ENCODE measurements at regions not wholly inside any gene's neighbourhood (a gene's known extent, or its start where the extent isn't known, plus 50 kb on each side); places are given as distances from the start of the nearest gene placed in this dataset.

DNA sequence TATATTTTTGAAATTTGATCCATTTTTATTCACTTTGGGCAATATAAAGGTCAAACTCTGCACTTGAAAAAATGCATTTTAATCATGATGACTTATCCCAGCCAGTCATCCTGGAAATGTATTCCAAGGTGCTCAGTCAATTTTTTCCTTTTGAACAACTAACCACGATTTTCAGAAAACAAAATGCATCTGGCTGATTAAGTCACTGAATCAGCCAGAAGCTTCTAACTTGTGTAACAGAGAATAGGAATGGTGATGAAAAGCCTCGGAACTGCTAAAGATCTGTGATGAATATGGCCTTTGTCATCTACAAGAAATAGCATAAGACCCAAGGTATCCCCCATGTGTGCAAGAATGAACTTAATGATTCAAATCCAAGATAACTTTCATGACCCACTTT lies 572.7 kb downstream of the EPHA4 start:
- no peak for FAIRE-seq
- no peak for DNase-seq (ENCODE audit: low spot score)

DNA sequence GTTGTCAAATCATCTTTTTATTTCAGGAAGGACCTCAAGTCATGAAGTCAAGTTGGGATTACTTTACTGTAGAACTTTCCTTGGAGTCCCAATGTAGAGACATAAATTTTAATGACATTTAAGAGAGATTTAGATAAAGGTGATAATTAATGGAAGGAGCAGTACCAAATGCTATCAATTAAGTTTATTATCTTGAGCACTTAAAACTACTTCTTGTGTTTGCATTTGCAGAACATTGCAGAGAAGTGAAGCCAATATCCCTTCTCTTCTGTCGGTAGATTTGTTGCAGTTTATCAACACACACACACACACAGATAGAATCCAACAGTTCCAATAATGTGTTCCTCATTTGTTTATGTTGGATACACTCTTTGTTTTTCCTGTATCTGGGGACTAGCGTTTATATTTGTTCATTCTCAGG lies 570.7 kb downstream of the EPHA4 start:
- DNase-seq (ENCODE audit: low spot score) = no peak
- FAIRE-seq = no peak

DNA sequence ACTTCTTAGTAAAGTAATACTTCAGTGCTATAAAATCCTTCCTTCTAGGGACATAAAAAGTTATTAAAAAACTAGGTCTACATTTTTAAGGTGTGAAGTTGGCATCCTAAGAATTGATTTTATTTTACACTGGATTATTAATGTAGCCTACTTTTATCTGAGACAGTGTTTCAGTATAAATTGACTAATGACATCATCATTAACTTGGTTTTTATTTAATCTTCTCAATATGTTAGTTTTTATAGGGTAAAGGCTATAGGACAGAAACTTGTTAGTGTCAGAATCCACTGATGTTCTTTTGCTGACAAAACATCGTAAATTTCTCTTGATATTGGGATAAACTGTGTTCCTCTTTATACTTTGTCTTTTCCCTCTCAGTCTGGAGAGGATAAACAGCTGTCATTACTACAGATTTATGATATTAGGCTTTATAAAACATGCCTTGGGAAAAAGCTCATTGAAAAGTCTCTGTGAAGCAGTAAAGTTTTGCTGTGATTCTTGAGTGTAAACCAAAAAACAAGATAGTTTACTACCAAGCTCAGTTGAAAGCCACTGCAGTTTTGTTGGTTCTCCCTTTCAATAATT lies 569.9 kb downstream of the EPHA4 start:
- FAIRE-seq (no peak), DNase-seq (ENCODE audit: low spot score) (no peak)

DNA sequence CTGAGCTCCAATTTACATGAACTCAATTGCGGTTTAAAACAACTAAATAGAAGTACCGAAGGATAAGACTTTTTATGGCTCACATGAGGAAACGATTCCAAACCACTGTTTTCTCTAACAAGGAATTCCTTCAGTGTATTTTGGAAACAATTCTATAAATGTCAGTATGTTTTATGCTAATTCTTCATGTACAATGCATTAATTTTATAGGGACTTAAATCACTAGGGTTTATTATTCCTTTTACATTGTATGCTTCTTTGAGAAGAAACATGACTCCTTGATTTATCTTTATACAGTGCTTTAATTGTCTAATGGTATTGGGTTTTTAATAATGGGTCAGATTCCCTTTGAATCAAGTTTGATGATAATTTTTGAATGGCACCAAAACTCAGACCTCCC lies 566.8 kb downstream of the EPHA4 start:
- DNase-seq (ENCODE audit: low spot score) (no peak), FAIRE-seq (no peak)

DNA sequence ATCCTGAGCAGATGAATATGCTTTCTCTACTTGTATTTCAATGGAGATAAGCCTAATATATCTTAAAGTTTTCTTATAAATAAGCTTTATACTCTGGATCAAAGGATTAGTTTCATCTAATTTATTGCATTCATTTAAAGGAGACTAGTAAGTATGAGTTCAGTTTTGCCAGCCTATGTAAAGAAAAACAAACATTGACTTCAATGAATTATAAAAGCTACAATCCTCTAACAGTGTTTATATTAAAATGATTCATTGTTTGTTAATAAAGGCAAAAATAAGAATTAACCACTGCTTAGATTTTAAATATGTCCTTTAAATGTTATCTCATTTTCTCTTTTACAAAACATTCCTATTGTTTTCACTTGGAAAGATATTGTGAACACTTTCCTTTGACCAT lies 566.0 kb downstream of the EPHA4 start:
- FAIRE-seq (no peak), DNase-seq (ENCODE audit: low spot score) (no peak)

DNA sequence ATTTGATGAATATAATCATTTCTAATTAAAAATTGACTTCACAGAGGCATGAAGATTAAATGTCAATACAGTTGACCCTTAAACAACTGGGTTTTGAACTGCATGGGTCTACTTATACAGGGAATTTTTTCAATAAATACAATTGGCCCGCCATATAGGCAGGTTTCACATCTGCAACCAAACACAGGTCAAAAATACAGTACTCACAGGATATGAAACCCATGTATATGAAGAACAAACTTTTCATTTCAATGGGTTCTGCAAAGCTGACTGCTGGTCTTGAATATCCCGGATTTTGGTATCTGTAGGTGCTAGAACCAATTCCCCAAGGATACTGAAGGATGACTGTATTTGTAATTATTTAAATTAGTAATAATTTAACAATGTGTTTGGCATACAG lies 555.6 kb downstream of the EPHA4 start:
- no peak for DNase-seq (ENCODE audit: low spot score)

DNA sequence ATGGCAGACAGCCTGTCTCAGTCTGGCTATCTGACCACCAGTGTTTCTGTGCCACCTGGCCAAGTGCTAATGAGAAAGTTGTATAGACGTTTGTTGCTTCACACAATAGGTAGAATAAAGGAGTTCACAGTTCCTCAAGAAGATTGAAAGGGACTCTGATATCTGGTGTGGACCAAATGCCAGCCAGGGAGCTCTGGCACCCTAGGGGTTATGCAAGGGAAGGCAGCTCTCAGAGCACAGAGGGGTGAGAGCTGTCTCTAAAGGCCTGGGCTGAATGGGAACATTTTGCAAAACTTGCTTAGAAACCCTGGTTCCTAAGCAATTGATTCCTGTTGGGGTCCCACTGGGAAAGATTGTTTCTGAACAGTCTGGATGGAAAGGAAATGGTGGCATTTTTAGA lies 553.8 kb downstream of the EPHA4 start:
- FAIRE-seq (no peak), DNase-seq (ENCODE audit: low spot score) (no peak)

More for the DNA sequence above, 555.6 kb downstream of the EPHA4 start:
- no peak for FAIRE-seq

DNA sequence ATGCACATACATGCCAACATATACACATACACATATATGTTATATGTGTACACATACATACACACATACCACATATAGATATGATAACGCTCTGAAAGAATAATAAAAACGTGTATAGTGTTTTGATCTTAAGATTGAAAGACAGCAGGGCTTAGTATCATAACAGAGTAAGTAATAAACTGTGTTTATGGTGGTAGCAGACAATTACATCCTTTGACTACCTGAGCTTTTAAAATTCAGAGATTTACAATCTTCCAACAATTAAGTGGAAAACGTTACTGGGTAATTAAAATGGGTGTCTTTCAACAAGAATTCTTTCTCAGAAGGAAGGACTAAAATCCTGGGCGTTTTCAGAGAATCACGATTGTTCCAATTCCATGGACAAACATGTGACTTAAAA lies 552.4 kb downstream of the EPHA4 start:
- no peak for FAIRE-seq
- DNase-seq (ENCODE audit: low spot score) = no peak

DNA sequence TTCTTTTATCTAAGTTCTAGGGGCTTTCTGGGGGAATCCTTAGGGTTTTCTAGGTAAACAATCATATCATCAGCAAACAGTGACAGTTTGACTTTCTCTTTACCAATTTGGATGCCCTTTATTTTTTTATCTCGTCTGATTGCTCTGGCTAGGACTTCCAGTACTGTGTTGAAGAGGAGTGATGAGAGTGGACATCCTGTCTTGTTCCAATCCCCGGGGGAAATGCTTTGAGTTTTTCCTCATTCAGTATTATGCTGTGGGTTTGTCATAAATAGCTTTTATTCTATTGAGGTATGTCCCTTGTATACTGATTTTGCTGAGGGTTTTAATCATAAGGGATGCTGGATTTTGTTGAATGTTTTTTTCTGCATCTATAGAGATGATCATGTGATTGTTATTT lies 549.5 kb downstream of the EPHA4 start:
- DNase-seq (ENCODE audit: low spot score) (no peak), FAIRE-seq (no peak)

DNA sequence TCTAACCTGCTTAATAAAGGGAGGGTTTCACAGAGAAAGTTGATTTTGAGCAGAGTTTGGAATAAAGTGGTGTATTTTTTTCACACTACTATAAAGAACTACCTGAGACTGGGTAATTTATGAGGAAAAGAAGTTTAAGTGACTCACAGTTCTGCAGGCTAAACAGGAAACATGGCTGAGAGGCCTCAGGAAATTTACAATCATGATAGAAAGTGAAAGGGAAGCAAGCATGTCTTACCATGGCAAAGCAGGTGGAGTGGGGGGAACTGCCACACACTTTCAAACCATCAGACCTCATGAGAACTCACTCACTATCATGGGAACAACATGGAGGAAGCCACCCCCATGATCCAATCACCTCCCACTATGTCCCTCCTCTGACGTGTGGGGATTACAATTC lies 546.7 kb downstream of the EPHA4 start:
- DNase-seq (ENCODE audit: low spot score) (no peak), FAIRE-seq (no peak)

DNA sequence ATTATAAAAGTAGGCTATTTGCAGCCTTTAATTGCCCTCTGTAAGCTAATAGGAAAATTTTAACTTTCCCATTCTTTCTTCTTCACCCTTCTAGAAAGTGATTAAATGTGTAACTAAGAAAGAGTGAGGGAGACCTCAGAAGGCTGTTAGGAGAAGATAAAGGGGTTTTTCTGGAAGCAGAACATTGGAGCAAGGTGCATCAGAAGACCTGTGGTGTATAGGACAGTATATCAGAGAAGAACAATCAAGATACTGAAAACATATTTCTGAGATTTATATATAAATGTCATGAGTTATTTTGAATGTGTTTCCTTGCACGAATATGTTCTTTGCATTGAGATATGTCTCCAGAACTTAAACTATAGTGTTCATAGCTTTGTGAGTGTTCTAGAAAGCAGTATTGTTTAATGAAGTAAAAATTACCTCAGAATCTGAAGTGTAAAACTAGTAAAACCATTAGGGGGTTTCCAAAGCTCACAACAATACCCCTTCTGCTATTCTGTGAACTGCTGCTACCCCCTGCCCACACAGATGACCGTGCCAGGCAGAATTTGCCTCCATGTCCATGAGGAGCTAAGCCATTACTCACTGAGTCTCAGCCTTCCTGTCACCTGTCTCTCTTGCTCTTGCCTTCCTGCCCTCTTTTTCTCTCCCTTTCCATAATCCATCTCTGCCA lies 537.9 kb downstream of the EPHA4 start:
- DNase-seq (ENCODE audit: low spot score) = no peak
- no peak for FAIRE-seq

DNA sequence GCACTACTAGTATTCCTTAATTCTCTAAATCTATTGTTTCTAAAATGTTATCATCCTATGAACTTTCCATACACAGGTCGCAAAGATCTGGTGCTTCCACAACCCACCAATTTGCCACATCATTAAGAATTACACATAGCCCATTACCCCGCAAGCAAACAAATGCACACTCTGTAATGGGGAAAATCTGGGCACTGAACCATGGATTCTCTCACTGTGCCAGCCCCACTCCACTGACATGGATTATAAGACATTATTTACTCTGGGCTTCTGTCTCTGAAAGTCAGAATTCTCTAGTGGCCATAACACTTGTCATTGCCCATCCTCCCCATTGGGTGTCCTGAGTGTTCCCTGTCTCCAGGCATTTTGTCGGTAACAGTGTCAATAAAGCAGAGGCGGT lies 537.1 kb downstream of the EPHA4 start:
- no peak for FAIRE-seq
- no peak for DNase-seq (ENCODE audit: low spot score)

DNA sequence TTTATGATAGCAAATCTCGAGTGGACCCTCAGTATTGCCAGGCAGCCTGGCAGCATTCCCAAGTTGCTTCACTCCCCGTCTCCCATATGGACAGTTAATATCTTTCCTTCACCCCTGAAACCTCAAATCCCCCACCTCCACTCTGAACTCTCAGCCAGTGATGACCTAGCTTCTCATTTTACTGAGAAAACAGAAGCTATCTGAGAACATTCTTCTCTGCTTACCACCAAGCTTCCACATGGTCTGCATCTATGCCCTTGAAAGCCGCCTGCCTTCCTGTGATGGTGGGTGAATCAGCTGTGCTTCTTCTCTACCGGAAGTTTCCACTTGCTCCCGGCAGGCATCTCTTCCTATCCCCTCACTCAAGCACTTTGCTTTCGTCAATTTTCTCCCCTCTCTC lies 529.2 kb downstream of the EPHA4 start:
- no peak for FAIRE-seq
- DNase-seq (ENCODE audit: low spot score) = no peak

DNA sequence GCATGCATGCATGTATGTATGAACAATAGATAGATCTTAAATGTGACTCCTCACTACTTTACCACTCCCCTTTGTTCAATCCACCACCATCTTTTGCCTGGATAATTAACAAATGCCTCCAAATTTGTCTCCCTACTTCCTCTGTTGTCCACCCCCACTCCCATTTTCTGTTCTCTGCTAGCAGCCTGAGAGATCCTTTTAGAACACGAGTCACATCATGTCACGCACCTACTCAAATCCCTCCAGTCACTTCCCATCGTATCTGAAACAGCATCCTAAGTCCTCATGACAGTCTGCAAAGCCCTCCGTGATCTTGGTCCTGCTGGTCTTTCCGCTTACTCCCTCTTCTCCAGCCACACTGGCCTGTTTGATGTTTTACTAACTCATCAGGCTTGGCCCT lies 527.3 kb downstream of the EPHA4 start:
- FAIRE-seq (no peak), DNase-seq (ENCODE audit: low spot score) (no peak)

DNA sequence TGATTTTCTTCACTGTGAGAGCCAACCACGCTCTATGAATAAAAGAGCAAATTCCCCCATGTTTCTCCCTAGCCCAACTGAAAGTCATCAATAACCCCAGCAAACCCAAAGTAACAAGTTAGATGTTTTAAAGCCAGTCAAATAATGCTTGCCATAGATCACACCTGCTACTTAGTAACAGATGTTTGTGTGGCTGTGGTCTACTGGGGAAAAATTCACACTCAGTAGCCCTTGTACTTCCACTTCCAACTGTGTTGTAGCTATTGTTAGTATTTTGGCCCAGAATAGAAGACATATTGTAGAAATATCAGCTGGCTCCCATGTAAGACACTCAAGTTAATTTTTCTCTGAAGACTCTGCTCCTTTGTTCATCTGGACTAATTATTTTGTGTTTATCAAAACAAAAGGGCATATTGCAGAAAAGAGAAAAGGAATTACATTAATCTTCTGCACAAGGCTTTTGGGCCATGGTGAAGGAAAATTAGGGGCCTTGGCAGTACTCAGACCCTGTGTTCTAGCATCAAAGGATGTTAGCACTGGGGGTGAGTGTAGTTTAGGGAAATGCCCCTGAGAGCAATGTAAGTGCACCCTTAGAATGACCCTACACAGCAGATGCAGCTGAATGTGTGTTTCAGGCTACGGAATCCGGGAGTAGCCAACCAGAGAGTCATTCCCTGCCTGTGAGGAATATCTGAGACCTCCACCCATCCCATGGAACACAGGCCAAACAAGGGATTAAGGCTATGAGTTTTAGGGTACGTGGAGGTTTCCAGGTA lies 521.9 kb downstream of the EPHA4 start:
- FAIRE-seq = no peak
- no peak for DNase-seq (ENCODE audit: low spot score)

DNA sequence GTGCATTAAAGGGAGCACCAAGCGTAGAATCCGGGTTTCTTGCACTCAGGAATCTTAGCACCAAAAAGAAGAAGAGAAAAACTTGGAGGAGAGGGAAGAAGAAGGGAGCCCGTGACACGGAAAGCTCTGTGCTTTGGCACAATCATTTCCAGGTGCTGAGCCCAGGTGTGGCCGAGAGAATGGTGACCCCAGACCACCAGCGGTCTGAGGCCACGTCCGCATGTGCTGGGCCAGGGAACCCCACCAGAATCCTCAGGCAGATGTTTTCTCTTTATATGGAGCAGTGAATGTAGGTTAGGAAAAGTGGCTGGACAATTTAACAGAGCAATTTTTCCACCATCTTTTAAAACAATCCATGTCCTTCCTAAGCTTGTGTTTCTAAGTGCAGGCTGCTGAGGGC lies 520.9 kb downstream of the EPHA4 start:
- no peak for DNase-seq (ENCODE audit: low spot score)
- no peak for FAIRE-seq

DNA sequence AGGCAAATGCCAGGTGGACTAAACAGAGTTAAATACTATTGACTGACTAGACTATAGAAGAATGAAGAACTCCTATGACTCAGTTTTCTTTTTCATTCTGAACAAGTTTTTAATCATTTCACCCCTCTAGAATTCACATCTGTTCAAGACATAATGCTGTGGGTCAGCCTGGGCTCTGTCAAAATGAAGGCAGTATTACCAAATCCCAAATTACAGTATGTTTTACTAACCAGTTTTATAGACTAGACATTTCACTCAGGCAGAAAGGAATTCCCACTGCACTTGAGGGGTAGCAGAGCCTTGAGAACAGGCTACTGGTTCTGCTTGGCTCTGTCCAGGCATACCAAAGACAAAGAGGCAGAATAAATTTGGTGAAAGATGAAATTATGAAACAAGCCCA lies 511.7 kb downstream of the EPHA4 start:
- DNase-seq (ENCODE audit: low spot score) (no peak), FAIRE-seq (no peak)

DNA sequence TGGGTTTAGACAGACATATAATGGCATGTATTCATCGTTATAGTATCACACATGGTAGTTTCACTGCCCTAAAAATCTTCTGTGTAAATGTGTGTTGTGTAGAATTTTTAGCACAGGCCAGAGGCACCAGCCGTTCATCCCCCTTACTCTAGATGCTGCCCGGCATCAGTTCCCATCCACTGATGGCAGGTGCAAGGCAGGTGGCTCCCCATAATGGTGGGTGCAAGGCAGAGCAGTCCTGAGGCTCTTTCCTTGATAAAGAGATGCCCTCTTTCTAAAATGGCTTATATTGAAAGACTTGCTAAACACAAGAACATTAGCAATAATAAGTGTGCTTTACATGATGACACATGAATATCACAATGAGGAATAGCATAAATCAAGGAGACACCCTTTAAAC lies 508.5 kb downstream of the EPHA4 start:
- no peak for FAIRE-seq
- no peak for DNase-seq (ENCODE audit: low spot score)

DNA sequence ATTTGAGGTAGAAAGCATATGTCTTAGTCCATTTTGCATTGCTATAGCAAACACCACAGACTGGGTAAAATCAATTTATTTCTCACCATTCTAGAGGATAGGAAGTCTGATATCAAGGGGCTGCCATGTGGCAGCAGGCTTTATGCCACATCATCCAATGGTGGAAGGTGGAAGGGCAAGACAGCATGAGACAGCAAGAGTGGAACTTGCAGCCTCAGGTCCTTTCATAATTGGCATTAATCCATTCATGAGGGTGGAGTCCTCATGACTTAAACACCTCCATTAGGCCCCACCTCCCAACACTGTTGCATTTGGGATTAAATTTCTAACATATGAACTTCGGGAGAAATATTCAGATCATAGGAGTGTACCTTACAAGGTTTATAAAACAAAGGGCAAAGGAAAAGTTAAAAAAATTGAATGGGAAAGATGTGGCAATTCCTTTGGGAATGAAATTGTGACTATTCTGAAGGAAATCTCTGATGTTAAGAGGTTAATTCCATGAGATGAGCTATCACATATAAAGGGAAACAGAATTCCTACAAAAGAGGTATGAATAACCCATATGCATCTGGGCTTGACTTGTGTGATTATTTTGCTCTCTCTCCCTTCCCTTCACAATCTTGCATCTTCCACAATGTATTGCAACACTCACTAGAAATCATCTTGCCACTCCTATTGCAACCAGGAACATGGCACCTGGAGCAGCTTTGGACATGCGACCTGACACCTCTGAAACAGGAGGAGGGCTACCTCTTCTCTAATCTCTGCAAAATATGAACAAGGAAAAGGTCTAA lies 507.8 kb downstream of the EPHA4 start:
- FAIRE-seq (no peak), DNase-seq (ENCODE audit: low spot score) (no peak)

DNA sequence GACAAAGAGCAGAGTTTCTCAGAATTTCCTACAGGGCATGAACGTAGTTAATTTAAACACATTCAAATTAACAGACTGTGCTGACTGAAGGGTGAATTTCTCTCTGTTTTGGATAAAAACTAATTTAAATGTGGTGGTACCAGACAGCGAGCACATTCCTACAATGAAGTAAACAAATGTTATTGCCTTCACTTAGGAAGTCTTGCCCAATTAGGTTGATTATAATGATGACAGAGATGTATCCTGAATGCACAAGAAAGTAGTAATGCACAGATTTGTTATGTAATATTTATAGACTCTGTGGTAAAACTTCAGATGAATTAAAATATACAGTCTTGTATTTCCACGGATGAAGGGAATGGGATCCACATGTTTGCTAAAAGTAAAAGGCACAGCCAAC lies 507.2 kb downstream of the EPHA4 start:
- FAIRE-seq (no peak), DNase-seq (ENCODE audit: low spot score) (no peak)

DNA sequence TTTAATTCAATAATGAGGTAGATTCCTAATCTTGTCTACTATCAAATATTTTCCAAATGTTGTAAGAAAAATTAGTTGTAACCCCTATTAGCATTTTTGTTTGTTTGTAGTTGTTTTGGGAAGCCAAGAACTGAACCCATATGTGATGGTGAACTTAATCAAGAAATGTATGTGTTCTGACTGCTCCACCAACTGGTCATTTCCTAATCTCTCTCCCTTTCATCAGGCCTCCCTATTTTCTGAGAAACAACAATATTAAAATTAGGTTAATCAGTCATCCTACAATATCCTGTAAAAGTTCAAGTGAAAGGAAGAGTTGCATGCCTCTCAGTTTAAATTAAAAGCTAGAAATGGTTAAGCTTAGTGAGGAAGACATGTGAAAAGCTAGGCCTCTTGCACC lies 504.0 kb downstream of the EPHA4 start:
- FAIRE-seq (no peak), DNase-seq (ENCODE audit: low spot score) (no peak)

DNA sequence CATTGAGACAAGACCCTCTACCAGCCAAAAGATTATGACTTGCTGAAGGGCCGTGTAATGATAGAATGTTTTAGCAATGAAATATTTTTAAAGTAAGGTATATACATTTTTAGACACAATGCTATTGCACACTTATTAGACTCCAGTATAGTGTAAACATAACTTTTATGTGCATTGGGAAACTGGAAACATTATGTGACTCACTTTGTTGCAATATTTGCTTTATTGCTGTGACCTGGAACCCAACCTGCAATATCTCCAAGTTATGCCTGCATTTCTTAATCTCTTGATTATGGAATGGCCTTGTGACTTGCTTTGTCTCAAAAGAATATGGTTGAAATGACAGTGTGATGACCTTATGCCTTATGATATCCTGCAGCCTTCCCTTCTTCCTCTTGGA lies 502.0 kb downstream of the EPHA4 start:
- no peak for FAIRE-seq
- DNase-seq (ENCODE audit: low spot score) = no peak
